ENCODE measurements at regions not wholly inside any gene's neighbourhood (a gene's known extent, or its start where the extent isn't known, plus 50 kb on each side); places are given as distances from the start of the nearest gene placed in this dataset.

GRCh38 chr1:221072214-221072613, 193.0 kb downstream of the HLX start:
- no peak overlapping the region for H3K27ac ChIP-seq
- no peak for TF ChIP-seq ZFX (IDR thresholded peaks at IDR 0.05)
- no peak for TF ChIP-seq CTCF (conservative IDR thresholded peaks at IDR 0.05)

GRCh38 chr1:221074332-221074731, 195.1 kb downstream of the HLX start:
- no peak for TF ChIP-seq CTCF (conservative IDR thresholded peaks at IDR 0.05)
- TF ChIP-seq ZFX (IDR thresholded peaks at IDR 0.05): no peak
- H3K27ac ChIP-seq: no peak overlapping the region

- H3K27ac ChIP-seq: no peak overlapping the region; the same call in 1 of the 2 replicates
- no peak for TF ChIP-seq CTCF (conservative IDR thresholded peaks at IDR 0.05)
- TF ChIP-seq ZFX (IDR thresholded peaks at IDR 0.05): no peak
Observed at GRCh38 chr1:221075911-221076310, 196.7 kb downstream of the HLX start.

GRCh38 chr1:221076391-221076811, 197.2 kb downstream of the HLX start:
- TF ChIP-seq CTCF (conservative IDR thresholded peaks at IDR 0.05): no peak
- TF ChIP-seq ZFX (IDR thresholded peaks at IDR 0.05): no peak
- no peak overlapping the region; the same call in 1 of the 2 replicates for H3K27ac ChIP-seq

GRCh38 chr1:221078260-221078965, 199.2 kb downstream of the HLX start:
- TF ChIP-seq CTCF (conservative IDR thresholded peaks at IDR 0.05) (no peak), ZFX (IDR thresholded peaks at IDR 0.05) (no peak)
- no peak overlapping the region for H3K27ac ChIP-seq

- no peak overlapping the region for H3K27ac ChIP-seq
- no peak for TF ChIP-seq ZFX (IDR thresholded peaks at IDR 0.05)
- no peak for TF ChIP-seq CTCF (conservative IDR thresholded peaks at IDR 0.05)
Observed at GRCh38 chr1:221083902-221084301, 204.7 kb downstream of the HLX start.

- no peak for TF ChIP-seq ZFX (IDR thresholded peaks at IDR 0.05)
- no peak for TF ChIP-seq CTCF (conservative IDR thresholded peaks at IDR 0.05)
- H3K27ac ChIP-seq: no peak overlapping the region
Observed at GRCh38 chr1:221084681-221085080, 205.4 kb downstream of the HLX start.
